Endothelial cell of umbilical vein (primary cell): ENCODE measurements at regions not wholly inside any gene's neighbourhood (a gene's known extent, or its start where the extent isn't known, plus 50 kb on each side); places are given as distances from the start of the nearest gene placed in this dataset.

Experiments used
- BruUV-seq: library from RNA; stranded (reverse); fragments of 400-500 nt; replicated peaks from 2 replicates; lab custom pipeline; 2021; lab: Mats Ljungman, UMichigan
- CTCF ChIA-PET: fragments of 300-600, 350-600 bp; sonication (Branson Sonifier 250); formaldehyde crosslinking; loops from one replicate; lab custom pipeline; 2021; ENCODE audit warnings: antibody characterized with exemption, inconsistent platforms; lab: Charles Lee
- POLR2A ChIA-PET: fragments of 300-600, 350-600 bp; sonication (Branson Sonifier 250); formaldehyde crosslinking; loops from one replicate; lab custom pipeline; 2021; ENCODE audit warnings: antibody characterized with exemption, inconsistent platforms; lab: Charles Lee
- DNase-seq: peaks from one replicate; pipeline ENCODE4 v3.0.0-alpha.2; 2011; ENCODE audit warnings: low read depth, low spot score
- FAIRE-seq: peaks from 2 replicates; lab custom pipeline; 2011; peaks lifted over from hg19 to GRCh38; lab: Jason Lieb, UNC
- H2AFZ ChIP-seq: 2 replicates; pipeline ENCODE4 v1.6.0; 2012; ENCODE audit warnings: low read depth, low read length, control low read depth, inconsistent platforms
- H3K27ac ChIP-seq: 2 replicates; pipeline ENCODE4 v1.5.1; 2011; ENCODE audit warnings: low read depth, mild to moderate bottlenecking, control low read depth, low read length, moderate library complexity; ENCODE audit not compliant: insufficient read depth
- H3K27me3 ChIP-seq, 2 experiments: 2 replicates each; pipeline versions ENCODE4 v1.6.0 to v1.6.1; 2011; ENCODE audit warnings: low read length in 2 of 2, mixed read lengths in 1 of 2; ENCODE audit not compliant: control insufficient read depth in 2 of 2, insufficient read depth in 2 of 2
- H3K36me3 ChIP-seq, 2 experiments: 2 replicates in 1 of 2; 3 replicates in 1 of 2; pipeline ENCODE4 v1.5.1; 2011; ENCODE audit warnings: low read length in 2 of 2, mild to moderate bottlenecking in 1 of 2, moderate library complexity in 1 of 2; ENCODE audit not compliant: control insufficient read depth in 2 of 2, insufficient read depth in 2 of 2; ENCODE audit errors: extremely low read depth in 1 of 2
- H3K4me1 ChIP-seq: 3 replicates; pipeline ENCODE4 v1.5.1; 2011; ENCODE audit warnings: mild to moderate bottlenecking, low read length; ENCODE audit not compliant: control insufficient read depth, insufficient read depth; ENCODE audit errors: extremely low read depth
- H3K4me2 ChIP-seq: 2 replicates; pipeline ENCODE4 v1.6.1; 2011; ENCODE audit warnings: low read length, control low read depth, mixed read lengths; ENCODE audit not compliant: insufficient read depth
- H3K4me3 ChIP-seq, 3 experiments: fragments of 200-600 bp in 1 of 3; sonication (generic), shearing (Covaris generic) in 1 of 3; replicated peaks in 1 of 3; 2 replicates each; pipeline ENCODE4 v1.5.1; 2011 to 2016; ENCODE audit warnings: control low read depth in 3 of 3, low read length in 3 of 3, mild to moderate bottlenecking in 2 of 3, inconsistent platforms in 1 of 3, low read depth in 1 of 3, moderate library complexity in 1 of 3; ENCODE audit not compliant: insufficient read depth in 1 of 3
- H3K79me2 ChIP-seq: 2 replicates; pipeline ENCODE4 v1.6.0; 2012; ENCODE audit warnings: low read length, inconsistent platforms; ENCODE audit not compliant: control insufficient read depth, insufficient read depth
- H3K9ac ChIP-seq: replicated peaks from 2 replicates; pipeline ENCODE3; 2011; ENCODE audit warnings: low read length, control low read depth; ENCODE audit not compliant: insufficient read depth; ENCODE audit errors: extremely low read depth
- H3K9me1 ChIP-seq: replicated peaks from 3 replicates; pipeline ENCODE4 v1.6.0; 2011; ENCODE audit warnings: mild to moderate bottlenecking, low read length; ENCODE audit not compliant: control insufficient read depth, insufficient read depth; ENCODE audit errors: extremely low read depth
- H3K9me3 ChIP-seq: replicated peaks from 2 replicates; pipeline ENCODE4 v1.5.1; 2012; ENCODE audit warnings: low read length, inconsistent platforms; ENCODE audit not compliant: control insufficient read depth, insufficient read depth
- H4K20me1 ChIP-seq: replicated peaks from 2 replicates; pipeline ENCODE3; 2011; ENCODE audit warnings: mild to moderate bottlenecking, low read length; ENCODE audit not compliant: control insufficient read depth, insufficient read depth; ENCODE audit errors: extremely low read depth
- CTCF ChIP-seq, 2 donors: IDR thresholded peaks; 1 replicate in 1 of 2; 2 replicates in 1 of 2; pipeline ENCODE4 v1.5.1; 2011; ENCODE audit warnings: low read length in 2 of 2, mild to moderate bottlenecking in 2 of 2, moderate library complexity in 2 of 2, control low read depth in 1 of 2, inconsistent platforms in 1 of 2, low read depth in 1 of 2; ENCODE audit not compliant: insufficient read depth in 1 of 2; ENCODE audit errors: extremely low read depth in 1 of 2
- EZH2 ChIP-seq: IDR thresholded peaks from 2 replicates; pipeline ENCODE4 v1.6.1; 2012; ENCODE audit warnings: borderline replicate concordance, low read depth, mild to moderate bottlenecking, moderate library complexity, low read length, inconsistent platforms; ENCODE audit not compliant: severe bottlenecking
- FOS ChIP-seq: IDR thresholded peaks from 2 replicates; pipeline ENCODE4 v1.6.1; 2011; ENCODE audit warnings: mild to moderate bottlenecking, low read length, moderate library complexity, borderline replicate concordance; ENCODE audit not compliant: insufficient read depth
- GATA2 ChIP-seq: IDR thresholded peaks from 2 replicates; pipeline ENCODE4 v1.7.0; 2011; ENCODE audit warnings: low read depth, mild to moderate bottlenecking, moderate library complexity, mixed read lengths, low read length; ENCODE audit not compliant: insufficient read length, insufficient read depth
- JUN ChIP-seq: IDR thresholded peaks from 2 replicates; pipeline ENCODE4 v1.6.1; 2011; ENCODE audit warnings: borderline replicate concordance, low read depth; ENCODE audit not compliant: insufficient read length, insufficient read depth
- MYC ChIP-seq: IDR thresholded peaks from one replicate; pipeline ENCODE4 v1.6.1; 2011; ENCODE audit warnings: mild to moderate bottlenecking, low read depth, low read length
- POLR2A ChIP-seq: IDR thresholded peaks from 2 replicates; pipeline ENCODE4 v1.6.1; 2012; ENCODE audit warnings: low read depth, mild to moderate bottlenecking, control low read depth, low read length
- POLR2AphosphoS5 ChIP-seq: IDR thresholded peaks from 2 replicates; pipeline ENCODE4 v1.6.1; 2012; ENCODE audit warnings: low read depth, mild to moderate bottlenecking, control low read depth, low read length, moderate library complexity; ENCODE audit not compliant: insufficient read depth
- dilution Hi-C: fragments of 300-500 bp; cut with MboI; formaldehyde crosslinking; loops from one replicate; pipeline ENCODE4 v1.15.0; 2019; ENCODE audit warnings: low sequenced_read_pairs; ENCODE audit not compliant: extremely low pct_ligation_motif_present
- intact Hi-C: fragments of 100-400 bp; cut with micrococcal nuclease; formaldehyde crosslinking; loops from one replicate; pipeline ENCODE4 v1.10.0; 2022
- TF ChIP-seq, protein P1 (sequence below): IDR thresholded peaks from 2 replicates; pipeline ENCODE4 v1.6.1; 2011; ENCODE audit not compliant: insufficient read depth, insufficient read length

DNA sequence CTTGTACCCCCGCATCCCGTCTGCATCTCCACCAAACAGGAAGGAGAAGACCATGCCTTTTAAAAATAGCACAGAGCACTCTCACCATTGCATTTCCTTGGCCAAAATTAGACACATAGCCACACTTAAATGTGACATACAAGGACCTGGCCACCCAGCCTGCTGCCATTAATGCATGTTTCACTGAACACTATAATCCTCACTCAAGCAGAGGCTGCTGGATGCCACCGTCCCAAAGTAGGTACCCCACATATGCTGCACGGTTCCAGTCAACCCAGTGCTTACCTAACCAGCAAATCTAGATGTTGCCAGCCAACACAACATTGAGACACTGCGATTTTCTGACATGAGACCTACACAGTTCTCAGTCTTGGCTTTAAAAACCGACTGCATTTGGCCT is 107.7 kb downstream of the ADSS2 start:
- no peaks in the 10 kb centered on the region for H3K9me1 ChIP-seq
- no peaks in the 10 kb centered on the region for H3K79me2 ChIP-seq
- no peak overlapping the region for H3K4me2 ChIP-seq
- H4K20me1 ChIP-seq = no peaks in the 10 kb centered on the region
- H3K9ac ChIP-seq = no peak overlapping the region
- H3K4me3 ChIP-seq = no peak overlapping the region
- ChIA-PET CTCF (no interaction called here), POLR2A (no interaction called here)
- TF ChIP-seq JUN = no peak
- TF ChIP-seq FOS = no peak
- TF ChIP-seq EZH2 = no peak
- TF ChIP-seq, protein P1, sequence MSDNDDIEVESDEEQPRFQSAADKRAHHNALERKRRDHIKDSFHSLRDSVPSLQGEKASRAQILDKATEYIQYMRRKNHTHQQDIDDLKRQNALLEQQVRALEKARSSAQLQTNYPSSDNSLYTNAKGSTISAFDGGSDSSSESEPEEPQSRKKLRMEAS = no peak
- no peak for TF ChIP-seq POLR2AphosphoS5
- no peak for TF ChIP-seq GATA2
- no peak for TF ChIP-seq MYC
- TF ChIP-seq POLR2A = no peak
- no peak for TF ChIP-seq CTCF (IDR thresholded peaks at IDR 0.05; ENCODE audit: extremely low read depth in 1 of 2, insufficient read depth in 1 of 2, low read depth in 1 of 2, low read length in 2 of 2)
- H3K4me1 ChIP-seq = peaks cover 37% of the 10 kb centered on the region
- H3K27ac ChIP-seq = no peak overlapping the region
- no TSS peak for BruUV-seq
- no peaks in the 10 kb centered on the region for H3K9me3 ChIP-seq
- no peak overlapping the region for H2AFZ ChIP-seq
- DNase-seq (no peak), FAIRE-seq (no peak)
- no peaks in the 10 kb centered on the region for H3K36me3 ChIP-seq
- no peaks in the 10 kb centered on the region for H3K27me3 ChIP-seq
- intact Hi-C loops = loop anchor here (10.0 kb wide), 1 partner anchor 491 kb away; the partner anchor contains the start of gene COX20
- dilution Hi-C loops = no loop called here
